ENCODE measurements at regions not wholly inside any gene's neighbourhood (a gene's known extent, or its start where the extent isn't known, plus 50 kb on each side); places are given as distances from the start of the nearest gene placed in this dataset.
"Not testable (repeated sequence)": the region's sequence is repeated elsewhere in the genome, so short reads cannot be mapped to it uniquely, and the experiment has no call there.

DNA sequence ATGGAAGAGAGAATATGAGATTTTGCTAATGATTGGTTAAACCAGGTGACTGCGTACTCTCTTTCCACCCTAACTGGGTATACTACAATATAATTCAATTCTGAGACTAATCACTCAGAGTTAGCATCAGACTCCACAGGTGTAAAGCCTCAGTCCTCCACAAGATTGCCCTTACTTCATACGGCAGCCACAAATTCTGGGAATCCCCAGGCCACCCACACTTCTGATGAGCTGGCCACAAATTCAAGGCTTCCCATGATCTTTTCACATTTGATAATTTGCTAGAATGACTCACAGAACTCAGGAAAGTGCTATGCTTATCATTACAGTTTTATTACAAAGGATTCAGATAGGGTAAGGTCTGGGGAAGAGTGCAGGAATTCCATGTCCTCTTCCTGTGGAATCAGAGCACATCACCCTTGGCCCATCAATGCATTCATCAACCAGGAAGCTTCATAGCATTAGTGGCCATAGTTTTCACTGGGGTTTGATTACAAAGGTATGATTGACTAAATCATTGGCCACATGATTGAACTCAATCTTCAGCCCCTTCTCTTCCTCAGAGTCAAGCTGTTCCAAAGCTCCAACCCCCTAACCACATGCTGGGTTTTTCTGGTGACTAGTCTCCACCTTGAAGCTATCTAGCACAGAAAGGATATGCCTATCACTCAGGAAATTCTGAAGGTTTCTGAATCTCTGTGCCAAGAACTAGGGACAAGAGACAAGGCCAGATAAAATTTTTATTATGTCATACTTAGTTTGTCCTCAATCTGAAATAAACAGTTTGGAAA, 131.7 kb downstream of the HHIPL2 start:
- no peak for DNase-seq (ENCODE audit: low read depth)

DNA sequence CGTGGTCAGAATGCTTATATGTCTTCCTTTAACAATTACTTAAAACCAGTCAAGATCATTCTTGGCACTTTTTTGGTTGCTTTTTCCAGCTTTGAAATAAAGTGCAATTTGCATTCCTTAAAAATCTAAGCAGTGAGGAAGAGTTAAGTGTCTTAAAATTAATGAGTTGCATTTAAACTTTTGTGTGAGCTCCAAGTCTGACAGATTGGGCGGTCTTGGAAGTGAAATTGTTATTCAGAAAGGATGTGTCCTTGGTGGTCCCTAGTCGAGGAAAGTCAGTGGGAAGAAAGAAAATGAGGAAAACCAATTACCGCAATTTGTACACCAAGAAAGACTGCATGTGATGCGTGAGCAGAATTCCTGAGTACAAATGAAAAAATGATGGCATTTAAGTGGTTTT, 132.5 kb downstream of the HHIPL2 start:
- DNase-seq (ENCODE audit: low read depth) = no peak

DNA sequence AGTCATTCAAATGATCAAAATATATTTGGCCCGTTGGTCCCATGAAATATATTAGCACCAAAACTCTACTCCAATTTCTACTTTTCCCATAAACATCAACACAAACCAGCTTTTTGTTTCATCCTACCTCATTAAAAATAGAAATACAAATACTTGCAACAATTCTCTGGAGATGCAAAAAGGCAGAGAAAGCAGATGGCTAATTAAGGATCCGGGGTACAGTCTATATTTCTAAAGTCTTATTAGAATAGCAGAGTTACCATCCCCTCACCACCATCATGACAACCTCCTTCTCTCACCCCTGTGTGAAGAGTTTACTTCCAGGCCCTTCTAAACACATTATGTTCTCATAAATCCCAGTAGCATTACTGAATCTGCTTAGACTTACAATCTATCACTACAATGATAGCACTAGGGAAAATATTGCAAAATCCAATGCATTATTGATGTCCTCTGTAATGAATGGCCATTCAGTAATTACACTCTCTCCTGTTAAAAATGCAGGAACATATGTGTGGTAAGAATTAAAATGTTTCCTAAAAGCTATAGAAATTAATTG, 133.8 kb downstream of the HHIPL2 start:
- DNase-seq (ENCODE audit: low read depth) = no peak

DNA sequence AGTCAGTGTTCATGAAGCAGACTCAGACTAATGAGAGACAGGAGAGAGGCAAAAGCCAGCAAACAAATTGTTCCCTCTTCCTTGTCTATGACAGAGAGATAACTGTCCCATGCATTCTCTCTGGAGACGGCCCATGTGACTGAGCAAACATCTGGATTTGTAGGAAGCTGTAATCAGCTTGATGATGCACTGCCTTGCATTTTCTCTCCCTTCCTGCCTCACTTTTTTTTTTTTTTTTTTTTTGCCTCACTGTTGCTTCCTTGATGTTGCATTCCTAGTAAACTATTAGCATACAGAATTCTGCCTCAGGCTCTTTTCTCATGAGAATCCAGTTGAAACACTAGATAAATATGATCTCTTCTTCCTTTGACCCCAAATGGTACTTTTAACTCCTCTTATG, 134.5 kb downstream of the HHIPL2 start:
- no peak for DNase-seq (ENCODE audit: low read depth)

DNA sequence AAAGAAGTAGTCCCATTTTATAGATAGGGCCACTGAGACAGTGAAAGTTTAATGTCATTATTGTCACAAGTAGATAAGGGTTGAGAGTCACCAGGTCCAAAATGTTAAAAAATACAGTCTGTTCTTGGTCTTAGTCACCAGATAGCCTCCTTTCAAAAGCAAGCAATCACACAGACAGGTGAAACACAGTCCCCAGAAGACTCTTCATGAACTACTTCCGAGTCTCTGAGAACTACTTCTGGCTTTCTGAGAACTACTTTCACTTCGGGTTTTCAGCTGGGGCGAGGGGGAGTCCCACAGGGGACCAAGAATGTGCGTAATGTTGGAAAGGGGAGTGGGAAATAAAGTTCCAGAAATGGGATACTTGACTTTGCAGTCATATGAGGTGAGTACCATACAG, 143.2 kb downstream of the HHIPL2 start:
- DNase-seq (ENCODE audit: low read depth) = no peak

DNA sequence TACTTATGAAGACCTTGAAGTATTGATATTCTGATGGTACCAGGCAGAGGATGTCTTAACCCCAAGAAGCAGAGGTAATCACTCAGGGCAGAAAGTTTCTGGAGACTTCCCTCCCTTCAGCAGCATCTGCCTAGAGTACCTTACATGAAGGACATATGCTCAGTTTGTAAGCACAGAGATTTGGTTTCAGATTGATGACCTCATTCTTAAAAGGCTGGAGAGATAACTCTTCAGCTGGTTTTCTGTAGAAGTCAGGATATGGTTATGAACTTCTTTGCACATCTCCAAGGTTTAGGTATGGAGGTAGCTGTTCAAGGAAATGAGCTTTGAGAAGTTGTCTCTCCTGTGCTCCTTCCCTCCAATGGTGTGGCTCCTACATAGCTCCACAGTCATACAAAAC, 148.7 kb downstream of the HHIPL2 start:
- no peak for DNase-seq (ENCODE audit: low read depth)

DNA sequence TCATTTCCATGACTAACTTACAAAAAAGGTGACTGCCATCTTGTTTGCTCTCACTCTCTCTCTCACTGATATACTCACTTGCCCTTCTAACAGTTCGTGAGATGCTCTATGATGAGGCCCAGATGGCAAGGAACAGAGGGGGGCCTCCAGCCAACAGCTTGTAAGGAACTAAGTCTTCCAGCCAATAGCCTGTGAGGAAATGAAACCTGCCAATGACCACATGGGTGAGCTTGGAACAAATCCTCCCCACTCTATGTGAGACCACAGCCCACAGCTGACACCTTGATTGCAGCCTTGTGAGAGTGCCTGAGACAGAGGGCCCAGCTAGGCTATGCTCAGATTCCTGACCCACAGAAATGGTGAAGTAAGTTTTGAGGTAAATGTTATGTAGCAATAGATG, 153.7 kb downstream of the HHIPL2 start:
- no peak for DNase-seq (ENCODE audit: low read depth)

DNA sequence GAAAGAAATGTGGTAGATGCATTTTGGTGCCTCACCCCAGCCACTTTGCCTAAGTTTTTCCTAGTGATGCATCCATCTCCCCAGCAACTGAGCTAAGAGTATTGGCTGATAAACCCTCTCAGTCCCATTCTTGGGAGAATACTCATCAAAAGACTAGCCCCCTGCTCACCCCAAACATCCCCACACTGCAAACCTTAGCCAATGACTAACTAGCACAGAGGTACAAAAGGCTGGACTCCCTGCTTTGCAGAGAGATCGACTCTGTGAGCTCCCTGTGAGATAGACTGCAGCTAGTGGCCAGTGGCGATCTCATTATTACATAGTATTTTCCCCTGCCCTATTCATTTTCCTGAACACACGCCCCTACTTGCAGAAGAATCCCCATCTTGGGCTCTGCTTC, 155.3 kb downstream of the HHIPL2 start:
- DNase-seq (ENCODE audit: low read depth) = no peak

DNA sequence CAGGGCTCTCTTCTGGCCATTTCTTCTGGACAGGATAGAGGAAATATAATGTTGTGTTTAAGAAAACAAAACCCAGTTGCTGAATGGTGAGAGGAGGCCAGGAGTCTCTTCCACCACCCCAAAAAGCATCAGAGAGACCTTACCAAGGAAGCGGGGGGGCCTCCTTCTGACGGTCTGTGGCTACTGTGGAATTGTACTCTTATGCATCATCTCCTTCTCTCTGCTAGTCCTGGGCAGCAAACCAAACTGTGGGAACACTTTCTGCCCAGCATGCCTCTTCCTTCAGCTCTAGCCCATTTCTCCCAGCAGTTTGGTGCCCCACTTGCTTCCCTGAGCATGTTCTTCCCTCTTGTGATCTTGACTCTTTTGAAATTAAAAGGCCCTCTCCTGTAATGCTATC, 157.7 kb downstream of the HHIPL2 start:
- DNase-seq (ENCODE audit: low read depth) = no peak

DNA sequence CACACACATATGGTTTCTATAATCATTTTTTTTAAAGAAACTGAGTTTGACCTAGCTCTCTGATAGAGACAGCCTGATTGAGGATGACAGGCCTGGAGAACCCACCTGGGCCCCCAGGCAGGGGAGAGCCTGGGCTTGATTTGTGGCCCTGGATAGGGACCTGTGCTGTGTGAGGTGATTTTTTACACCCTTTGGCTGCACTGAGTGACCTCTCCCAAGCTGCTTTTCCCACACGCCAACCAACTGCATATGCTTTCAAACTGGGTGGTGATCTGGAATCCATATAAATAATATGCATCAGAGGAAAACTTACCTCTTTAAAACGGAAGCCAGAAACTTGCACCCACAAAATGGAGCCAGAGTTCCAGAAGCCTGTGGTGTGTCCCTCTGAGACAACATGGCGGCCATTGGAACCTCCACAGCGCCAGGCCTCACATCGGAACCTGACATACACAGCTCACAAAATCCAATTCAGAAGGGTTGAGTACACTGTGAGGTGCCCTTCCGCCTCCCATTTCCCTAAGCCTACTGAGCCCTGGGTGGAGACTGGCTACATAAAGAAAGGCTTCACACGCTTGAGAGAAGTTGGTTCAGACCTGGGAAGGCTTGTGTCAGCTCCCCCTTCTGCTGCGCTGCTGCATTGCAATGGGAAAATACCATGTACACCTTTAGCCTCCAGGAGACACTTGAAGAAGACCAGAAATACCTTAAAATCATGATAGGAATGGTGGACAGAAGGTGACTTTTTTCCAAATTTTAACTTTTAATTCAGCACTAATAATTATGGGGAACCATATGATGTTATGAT, 160.7 kb downstream of the HHIPL2 start:
- DNase-seq (ENCODE audit: low read depth) = no peak

DNA sequence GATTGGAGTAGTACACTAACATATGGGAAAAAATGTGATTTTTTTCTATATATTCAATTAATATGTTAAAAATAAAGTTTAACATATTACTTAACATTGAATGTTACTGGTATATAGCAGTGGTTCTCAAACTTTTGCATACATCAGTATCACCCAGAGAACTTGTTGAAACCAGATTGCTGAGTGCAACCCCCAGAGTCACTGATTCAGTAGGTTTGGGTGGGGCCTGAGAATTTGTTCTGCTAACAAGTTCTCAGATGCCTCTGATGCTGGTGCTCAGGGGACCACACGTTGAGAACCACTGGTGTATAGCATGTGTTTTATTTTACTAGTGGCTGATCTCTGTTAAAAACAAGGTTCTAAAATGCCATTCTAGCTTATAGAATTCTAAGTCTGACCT, 161.9 kb downstream of the HHIPL2 start:
- no peak for DNase-seq (ENCODE audit: low read depth)

DNA sequence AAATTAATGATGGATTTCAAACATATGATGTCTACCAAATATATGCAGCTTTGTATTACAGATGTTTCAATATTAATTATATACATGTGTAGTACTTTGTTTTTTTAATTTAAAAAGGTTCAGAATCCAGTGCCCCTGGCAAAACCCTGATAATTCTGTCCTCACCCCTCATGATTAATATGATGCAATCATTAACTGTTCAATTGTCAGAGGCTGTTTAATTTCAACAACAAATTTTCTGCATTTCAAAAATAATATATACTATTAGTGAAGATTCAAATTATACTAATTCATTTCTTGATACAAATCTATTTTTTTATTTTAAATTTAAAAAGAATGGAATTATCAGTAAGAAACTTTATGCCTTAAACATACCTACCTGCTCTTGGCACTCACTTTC, 162.6 kb downstream of the HHIPL2 start:
- no peak for DNase-seq (ENCODE audit: low read depth)

DNA sequence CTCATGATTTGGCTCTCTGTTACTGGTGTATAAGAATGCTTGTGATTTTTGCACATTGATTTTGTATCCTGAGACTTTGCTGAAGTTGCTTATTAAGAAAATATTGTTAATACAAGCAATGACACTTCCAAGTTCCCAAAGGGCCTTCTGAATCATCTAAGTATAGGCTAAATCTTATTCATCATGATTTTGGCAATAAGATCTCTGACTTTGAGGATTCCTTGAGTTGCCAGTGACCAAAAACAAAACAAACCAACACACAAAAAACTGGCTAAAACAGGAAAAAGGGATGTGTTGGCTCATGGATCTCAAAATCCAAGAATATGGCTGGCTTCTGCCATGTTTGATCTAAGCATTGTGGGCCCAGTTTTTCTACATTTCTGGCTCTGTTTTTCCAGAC, 163.4 kb downstream of the HHIPL2 start:
- no peak for DNase-seq (ENCODE audit: low read depth)

DNA sequence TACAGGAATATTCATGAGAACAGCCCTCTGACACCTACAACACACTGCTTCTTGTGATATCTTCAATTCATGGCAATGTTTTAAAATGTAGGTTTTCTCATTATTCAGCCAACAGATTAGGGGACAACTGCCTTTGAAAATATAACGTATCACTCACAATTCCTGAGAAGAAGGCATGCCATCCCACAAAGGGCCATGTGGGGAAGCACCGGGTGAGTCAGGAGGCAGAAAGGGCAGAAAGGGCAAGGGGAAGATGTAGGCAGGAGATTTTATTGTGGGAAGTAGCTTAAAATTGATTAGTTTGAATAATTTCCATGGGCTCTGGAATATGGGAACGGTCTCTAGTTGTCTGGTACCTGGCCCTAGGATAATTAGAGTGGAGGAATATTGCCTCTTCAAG, 165.7 kb downstream of the HHIPL2 start:
- no peak for DNase-seq (ENCODE audit: low read depth)

DNA sequence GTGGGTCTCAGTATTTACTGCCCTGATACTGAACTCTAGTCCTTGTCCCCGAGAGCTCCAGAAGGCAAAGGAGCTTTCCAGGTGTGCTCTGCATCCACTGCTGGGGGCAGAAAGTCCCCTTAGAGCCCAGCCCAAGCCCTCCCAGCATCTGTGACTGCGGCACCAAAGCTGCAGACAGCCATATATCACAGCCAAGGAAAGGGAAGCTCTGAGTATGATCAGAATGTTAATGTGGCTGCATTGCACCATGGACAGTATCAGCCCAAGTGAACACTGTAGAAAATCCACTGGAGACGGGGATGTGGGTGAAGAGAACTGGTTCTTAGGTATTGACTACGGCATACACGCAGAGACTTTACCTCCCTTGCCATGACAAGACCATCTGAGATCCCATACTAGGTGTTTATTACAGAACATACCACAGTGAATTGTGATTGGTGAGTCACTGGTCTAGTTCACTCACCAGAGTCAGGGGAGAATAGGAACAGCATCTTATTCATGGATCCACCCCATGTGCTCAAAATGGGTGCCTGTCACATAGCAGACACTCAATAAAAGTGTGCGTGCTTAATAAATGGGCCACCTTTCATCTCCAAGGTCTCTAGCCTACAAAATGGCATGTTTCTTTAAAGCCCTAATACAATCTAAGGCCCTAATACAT, 170.3 kb downstream of the HHIPL2 start:
- DNase-seq (ENCODE audit: low read depth) = no peak

DNA sequence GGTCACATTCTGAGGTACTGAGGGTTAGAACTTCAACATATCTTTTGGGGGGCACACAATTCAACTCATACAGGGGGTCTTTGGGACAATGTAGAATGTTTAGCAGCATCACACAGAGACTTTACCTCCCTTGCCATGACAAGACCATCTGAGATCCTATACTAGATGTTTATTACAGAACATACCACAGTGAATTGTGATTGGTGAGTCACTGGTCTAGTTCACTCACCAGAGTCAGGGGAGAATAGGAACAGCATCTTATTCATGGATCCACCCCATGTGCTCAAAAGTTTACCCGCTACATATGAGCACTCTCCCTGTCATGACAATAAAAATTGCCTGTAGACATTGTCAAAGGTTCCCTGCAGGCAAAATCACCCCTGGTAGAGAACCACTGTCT, 171.1 kb downstream of the HHIPL2 start:
- DNase-seq (ENCODE audit: low read depth) = not testable (repeated sequence)

DNA sequence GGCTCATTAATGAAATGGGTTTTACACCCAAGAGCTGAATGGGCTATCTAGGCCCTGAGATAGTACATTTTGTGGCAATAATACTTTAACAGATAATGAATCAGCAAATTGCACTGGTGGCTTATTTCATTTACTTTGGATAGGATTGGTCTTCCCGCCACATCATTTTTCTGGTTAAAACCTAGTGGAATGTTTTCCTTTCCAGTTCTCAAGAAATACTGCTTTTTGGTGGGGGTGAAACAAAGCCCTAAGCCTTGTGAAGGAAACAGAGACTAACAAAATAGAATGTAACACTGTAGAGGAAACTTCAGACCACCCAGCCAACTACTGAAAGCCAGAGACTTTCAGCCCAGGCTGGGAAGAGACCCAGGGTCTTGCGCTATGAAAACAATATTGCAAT, 172.2 kb downstream of the HHIPL2 start:
- no peak for DNase-seq (ENCODE audit: low read depth)

DNA sequence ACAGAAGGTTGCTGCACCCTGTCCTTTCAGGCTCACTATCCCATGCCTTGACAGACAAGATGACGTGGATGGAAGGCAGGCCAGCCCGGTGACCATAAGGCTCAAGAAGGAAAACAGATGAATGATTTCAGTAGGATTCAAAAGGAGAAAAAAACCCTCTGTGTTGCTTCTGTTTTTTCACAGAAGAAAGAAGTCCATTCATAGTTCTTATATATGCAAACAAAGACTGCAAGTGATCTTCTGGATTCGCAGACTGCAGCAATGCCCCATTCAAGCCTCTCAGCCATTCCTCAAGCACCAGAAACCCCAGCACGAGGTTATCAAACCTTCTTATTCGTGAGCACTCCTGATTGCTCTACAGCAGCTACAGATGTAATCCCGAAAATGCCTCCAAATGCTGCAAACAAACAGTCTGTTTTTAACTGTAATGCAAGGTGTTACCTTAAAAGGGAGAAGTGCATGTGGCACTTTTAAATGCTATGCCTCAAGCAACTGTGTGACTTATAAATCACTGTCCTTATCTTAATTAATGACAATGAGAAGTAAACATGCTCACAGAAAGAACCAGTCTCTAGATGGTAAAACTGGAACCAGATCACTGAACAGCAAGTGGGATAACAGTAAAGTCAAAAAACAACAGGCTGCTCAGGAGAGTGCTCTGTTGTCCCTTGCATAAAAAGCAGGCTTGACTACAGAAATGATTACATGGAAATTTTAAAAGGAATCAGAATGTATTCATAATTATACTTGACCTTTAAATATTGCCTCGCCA, 173.9 kb downstream of the HHIPL2 start:
- DNase-seq (ENCODE audit: low read depth) = no peak

DNA sequence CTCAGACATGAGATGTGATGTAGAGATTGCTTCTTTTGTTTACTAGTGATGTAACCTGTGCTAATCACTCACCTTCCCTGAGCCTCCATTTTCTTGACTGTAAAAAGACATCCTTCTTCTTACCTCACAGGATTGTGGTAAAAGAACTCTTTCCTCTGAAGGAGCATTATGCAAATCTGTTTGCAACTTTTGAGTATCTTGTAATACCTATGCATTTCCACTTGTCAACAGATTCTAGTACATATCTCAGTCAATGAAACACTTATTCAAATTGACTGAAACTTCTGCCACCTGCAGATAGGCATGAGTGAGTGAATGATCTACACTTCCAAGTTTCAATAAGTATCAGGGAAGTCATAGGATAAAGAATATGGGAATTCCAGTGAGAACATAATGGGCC, 174.7 kb downstream of the HHIPL2 start:
- no peak for DNase-seq (ENCODE audit: low read depth)

DNA sequence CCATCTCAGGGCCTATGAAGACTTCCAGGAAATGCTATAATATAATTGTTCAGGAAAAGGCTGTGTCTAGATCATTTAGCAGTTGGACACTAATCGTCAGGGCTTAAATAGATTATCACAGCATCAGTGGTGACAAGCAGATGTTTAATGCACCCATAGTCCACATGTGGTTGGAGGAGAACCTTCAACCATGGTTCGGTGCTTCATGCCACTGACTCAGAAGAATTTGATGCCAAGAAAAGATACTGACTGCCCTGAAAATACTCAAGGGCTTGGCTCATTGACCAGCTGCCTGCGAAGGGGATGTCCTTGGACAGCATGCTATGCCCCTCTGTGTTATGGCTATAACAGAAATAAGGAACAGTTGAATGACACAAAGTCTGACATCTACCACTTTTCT, 175.7 kb downstream of the HHIPL2 start:
- DNase-seq (ENCODE audit: low read depth) = no peak

DNA sequence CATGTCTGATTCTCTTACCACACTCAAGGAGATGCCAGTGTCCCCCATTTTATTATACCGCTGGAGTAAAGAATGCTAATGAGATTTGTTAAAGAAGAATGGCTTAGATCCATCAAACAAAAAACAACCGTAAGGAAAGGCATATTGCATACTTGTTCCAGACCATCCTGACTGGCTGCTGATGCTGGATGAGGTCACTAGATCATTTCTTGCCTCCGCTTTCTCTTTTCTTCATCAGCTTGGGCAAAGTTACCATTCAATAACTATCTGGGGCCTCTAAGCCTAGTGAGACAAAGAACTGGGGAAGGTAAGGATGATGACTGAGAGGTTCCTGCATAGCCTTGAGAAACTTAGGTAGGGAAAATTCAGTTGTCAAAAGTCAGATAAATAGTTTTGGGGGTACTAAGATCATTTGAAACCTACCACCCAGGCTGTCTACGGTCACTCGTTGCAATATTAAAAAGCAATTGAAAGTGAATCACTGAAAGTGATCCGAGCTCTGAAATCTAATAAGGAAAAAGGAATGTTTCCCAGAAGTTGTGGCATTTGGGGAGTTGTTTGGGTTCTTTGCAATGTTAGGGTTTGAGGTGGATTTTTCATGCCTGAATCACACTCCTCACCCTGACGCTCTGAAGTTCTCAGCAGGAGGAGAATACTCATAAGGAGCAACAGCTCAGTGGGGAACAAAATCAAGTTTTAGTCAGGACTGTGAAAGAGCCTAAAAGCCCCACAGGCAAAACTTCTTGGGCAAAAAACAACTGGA, 176.8 kb downstream of the HHIPL2 start:
- DNase-seq (ENCODE audit: low read depth) = no peak

All from T-helper 22 cell (primary cell).